ENCODE measurements at regions not wholly inside any gene's neighbourhood (a gene's known extent, or its start where the extent isn't known, plus 50 kb on each side); places are given as distances from the start of the nearest gene placed in this dataset.
"Not testable (repeated sequence)": the region's sequence is repeated elsewhere in the genome, so short reads cannot be mapped to it uniquely, and the experiment has no call there.

- in situ Hi-C loops (cut with MboI); H3K9ac ChIP-seq (ENCODE audit: control insufficient read depth, insufficient read depth, low read length); H3K27ac ChIP-seq (ENCODE audit: control insufficient read depth, insufficient read depth); FAIRE-seq; intact Hi-C loops (cut with micrococcal nuclease; ENCODE audit: unreplicated experiment); BruUV-seq (replicated peaks); H3K9me3 ChIP-seq (replicated peaks; ENCODE audit: control insufficient read depth, insufficient read depth, low read length); CTCF ChIA-PET; DNase-seq (ENCODE audit: low read depth, low spot score); H3K36me3 ChIP-seq (ENCODE audit: control insufficient read depth in 2 of 2, insufficient read depth in 2 of 2, low read length in 1 of 2); H2AFZ ChIP-seq (ENCODE audit: control insufficient read depth, low read depth, low read length); H3K4me1 ChIP-seq (ENCODE audit: control insufficient read depth, insufficient read depth, low read length); H3K4me3 ChIP-seq; SMC1A ChIA-PET (ENCODE audit: uncharacterized antibody, unreplicated experiment); H3K79me2 ChIP-seq (ENCODE audit: control insufficient read depth, insufficient read depth, low read length); ATAC-seq; H4K20me1 ChIP-seq (ENCODE audit: control insufficient read depth, insufficient read depth); H3K4me2 ChIP-seq (ENCODE audit: control insufficient read depth, insufficient read depth); POLR2A ChIA-PET; H3K27me3 ChIP-seq (replicated peaks in 1 of 2; ENCODE audit: control insufficient read depth in 2 of 2, insufficient read depth in 2 of 2, low read length in 1 of 2); RAD21 ChIA-PET (ENCODE audit: unreplicated experiment): not testable (repeated sequence)
- 47% methylated on average over 12 of the region's 12 CpGs for WGBS (ENCODE audit: insufficient coverage, insufficient replicate concordance, low lambda C conversion rate, missing lambda C conversion rate)
- TF ChIP-seq NFYB (IDR thresholded peaks at IDR 0.05; ENCODE audit: insufficient read depth, low read depth, low read length) = peak; percentile 66
Observed at GRCh38 chr15:91655563-91656290, 197.8 kb upstream of the SLCO3A1 start.

DNA sequence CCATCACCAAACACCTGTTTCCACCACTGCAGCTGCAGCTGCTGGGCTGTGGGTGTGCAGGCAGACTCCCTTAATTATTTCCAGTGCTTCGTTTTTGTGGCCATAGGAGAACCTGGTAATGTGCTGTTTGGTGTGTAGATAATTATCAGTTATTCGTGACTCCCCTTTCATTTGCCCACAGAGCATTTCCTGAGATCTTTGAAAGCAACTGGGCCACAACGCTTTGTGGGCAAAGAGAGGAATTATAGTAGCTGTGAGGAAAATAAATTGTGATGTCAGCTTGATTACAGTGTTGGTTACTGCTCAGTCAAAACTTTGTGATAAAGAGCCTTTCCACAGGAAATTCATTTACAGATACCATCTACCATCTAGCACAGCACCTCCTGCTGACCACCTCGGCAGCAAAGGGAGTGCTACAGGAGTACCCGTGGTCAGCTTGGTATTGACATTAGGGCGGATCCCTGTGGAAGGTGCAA, 193.3 kb upstream of the SLCO3A1 start:
- no peak overlapping the region for H2AFZ ChIP-seq (ENCODE audit: control insufficient read depth, low read depth, low read length)
- BruUV-seq (replicated peaks) = no TSS peak
- no peak overlapping the region for H3K4me2 ChIP-seq (ENCODE audit: control insufficient read depth, insufficient read depth)
- no peak for FAIRE-seq
- CTCF ChIA-PET = no interaction called here
- in situ Hi-C loops (cut with MboI) (no loop called here), intact Hi-C loops (cut with micrococcal nuclease; ENCODE audit: unreplicated experiment) (no loop called here)
- RAD21 ChIA-PET (ENCODE audit: unreplicated experiment) = no interaction called here
- under 1% methylated on average over 6 of the region's 6 CpGs for WGBS (ENCODE audit: insufficient coverage, insufficient replicate concordance, low lambda C conversion rate, missing lambda C conversion rate)
- TF ChIP-seq CBX5 (IDR thresholded peaks at IDR 0.05; ENCODE audit: low read depth) = no peak
- no peak for TF ChIP-seq CBX3 (IDR thresholded peaks at IDR 0.05; ENCODE audit: borderline replicate concordance, low read depth)
- TF ChIP-seq FOXK2 (IDR thresholded peaks at IDR 0.05) = no peak
- TF ChIP-seq, protein P1, sequence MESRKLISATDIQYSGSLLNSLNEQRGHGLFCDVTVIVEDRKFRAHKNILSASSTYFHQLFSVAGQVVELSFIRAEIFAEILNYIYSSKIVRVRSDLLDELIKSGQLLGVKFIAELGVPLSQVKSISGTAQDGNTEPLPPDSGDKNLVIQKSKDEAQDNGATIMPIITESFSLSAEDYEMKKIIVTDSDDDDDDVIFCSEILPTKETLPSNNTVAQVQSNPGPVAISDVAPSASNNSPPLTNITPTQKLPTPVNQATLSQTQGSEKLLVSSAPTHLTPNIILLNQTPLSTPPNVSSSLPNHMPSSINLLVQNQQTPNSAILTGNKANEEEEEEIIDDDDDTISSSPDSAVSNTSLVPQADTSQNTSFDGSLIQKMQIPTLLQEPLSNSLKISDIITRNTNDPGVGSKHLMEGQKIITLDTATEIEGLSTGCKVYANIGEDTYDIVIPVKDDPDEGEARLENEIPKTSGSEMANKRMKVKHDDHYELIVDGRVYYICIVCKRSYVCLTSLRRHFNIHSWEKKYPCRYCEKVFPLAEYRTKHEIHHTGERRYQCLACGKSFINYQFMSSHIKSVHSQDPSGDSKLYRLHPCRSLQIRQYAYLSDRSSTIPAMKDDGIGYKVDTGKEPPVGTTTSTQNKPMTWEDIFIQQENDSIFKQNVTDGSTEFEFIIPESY (IDR thresholded peaks at IDR 0.05) = no peak
- no peak for TF ChIP-seq ZZZ3 (IDR thresholded peaks at IDR 0.05; ENCODE audit: control insufficient read depth, insufficient read length, low read depth)
- TF ChIP-seq DPF2 (IDR thresholded peaks at IDR 0.05) = no peak
- TF ChIP-seq SUZ12 (IDR thresholded peaks at IDR 0.05; ENCODE audit: unreplicated experiment) = no peak
- TF ChIP-seq, protein P2, sequence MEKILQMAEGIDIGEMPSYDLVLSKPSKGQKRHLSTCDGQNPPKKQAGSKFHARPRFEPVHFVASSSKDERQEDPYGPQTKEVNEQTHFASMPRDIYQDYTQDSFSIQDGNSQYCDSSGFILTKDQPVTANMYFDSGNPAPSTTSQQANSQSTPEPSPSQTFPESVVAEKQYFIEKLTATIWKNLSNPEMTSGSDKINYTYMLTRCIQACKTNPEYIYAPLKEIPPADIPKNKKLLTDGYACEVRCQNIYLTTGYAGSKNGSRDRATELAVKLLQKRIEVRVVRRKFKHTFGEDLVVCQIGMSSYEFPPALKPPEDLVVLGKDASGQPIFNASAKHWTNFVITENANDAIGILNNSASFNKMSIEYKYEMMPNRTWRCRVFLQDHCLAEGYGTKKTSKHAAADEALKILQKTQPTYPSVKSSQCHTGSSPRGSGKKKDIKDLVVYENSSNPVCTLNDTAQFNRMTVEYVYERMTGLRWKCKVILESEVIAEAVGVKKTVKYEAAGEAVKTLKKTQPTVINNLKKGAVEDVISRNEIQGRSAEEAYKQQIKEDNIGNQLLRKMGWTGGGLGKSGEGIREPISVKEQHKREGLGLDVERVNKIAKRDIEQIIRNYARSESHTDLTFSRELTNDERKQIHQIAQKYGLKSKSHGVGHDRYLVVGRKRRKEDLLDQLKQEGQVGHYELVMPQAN (conservative IDR thresholded peaks at IDR 0.05) = no peak
- no peaks in the 10 kb centered on the region; a peak in 2 of 4 replicates for H3K27me3 ChIP-seq (replicated peaks in 1 of 2; ENCODE audit: control insufficient read depth in 2 of 2, insufficient read depth in 2 of 2, low read length in 1 of 2)
- H3K4me3 ChIP-seq = no peak overlapping the region
- no peaks in the 10 kb centered on the region for H3K9me3 ChIP-seq (replicated peaks; ENCODE audit: control insufficient read depth, insufficient read depth, low read length)
- no peaks in the 10 kb centered on the region for H3K79me2 ChIP-seq (ENCODE audit: control insufficient read depth, insufficient read depth, low read length)
- SMC1A ChIA-PET (ENCODE audit: uncharacterized antibody, unreplicated experiment) = no interaction called here
- no peaks in the 10 kb centered on the region for H3K36me3 ChIP-seq (ENCODE audit: control insufficient read depth in 2 of 2, insufficient read depth in 2 of 2, low read length in 1 of 2)
- H3K9ac ChIP-seq (ENCODE audit: control insufficient read depth, insufficient read depth, low read length) = no peak overlapping the region
- no peaks in the 10 kb centered on the region for H3K4me1 ChIP-seq (ENCODE audit: control insufficient read depth, insufficient read depth, low read length)
- POLR2A ChIA-PET = no interaction called here
- ATAC-seq = no peak
- H3K27ac ChIP-seq (ENCODE audit: control insufficient read depth, insufficient read depth) = no peak overlapping the region
- H4K20me1 ChIP-seq (ENCODE audit: control insufficient read depth, insufficient read depth) = no peaks in the 10 kb centered on the region
- DNase-seq (ENCODE audit: low read depth, low spot score) = no peak
